HEK293 (cell line): ENCODE measurements at regions not wholly inside any gene's neighbourhood (a gene's known extent, or its start where the extent isn't known, plus 50 kb on each side); places are given as distances from the start of the nearest gene placed in this dataset.

Experiments used
- CTCF ChIA-PET: fragments of 350-600 bp; formaldehyde crosslinking; extraction: SDS; loops from one replicate; lab custom pipeline; 2021; ENCODE audit warnings: antibody characterized with exemption; lab: Yijun Ruan, JAX
- POLR2A ChIA-PET: fragments of 300-600 bp; formaldehyde crosslinking; extraction: SDS; loops from one replicate; lab custom pipeline; 2020; ENCODE audit warnings: antibody characterized with exemption, inconsistent platforms; lab: Yijun Ruan, JAX
- H3K27ac ChIP-seq: fragments of 200-500 bp; sonication (Bioruptor generic); 2 replicates; pipeline ENCODE4 v1.5.1; 2014; ENCODE audit warnings: low read depth, low read length, control low read depth, inconsistent platforms; ENCODE audit errors: extremely low read depth
- H3K36me3 ChIP-seq, 2 experiments: fragments of 200-500 bp in 1 of 2; sonication (Bioruptor generic) in 1 of 2; 1 replicate in 1 of 2; 2 replicates in 1 of 2; pipeline ENCODE4 v1.5.1; 2014 to 2017; ENCODE audit warnings: inconsistent platforms in 2 of 2, low read length in 2 of 2; ENCODE audit not compliant: control insufficient read depth in 2 of 2, insufficient read depth in 1 of 2
- H3K4me1 ChIP-seq: fragments of 200-500 bp; sonication (Bioruptor generic); 2 replicates; pipeline ENCODE4 v1.5.1; 2014; ENCODE audit warnings: mild to moderate bottlenecking, low read length, inconsistent platforms; ENCODE audit not compliant: control insufficient read depth, insufficient read depth
- H3K4me3 ChIP-seq: 2 replicates; pipeline ENCODE4 v1.5.1; 2011; ENCODE audit warnings: low read depth, mild to moderate bottlenecking, control low read depth, low read length, moderate library complexity
- H3K9me3 ChIP-seq: fragments of 200-500 bp; sonication (Bioruptor generic); 2 replicates; pipeline ENCODE4 v1.5.1; 2014; ENCODE audit warnings: low read depth, low read length, inconsistent platforms; ENCODE audit not compliant: control insufficient read depth, insufficient read depth
- MZF1 ChIP-seq: fragments of 450-650 bp; formaldehyde crosslinking; IDR thresholded peaks from 2 replicates; pipeline ENCODE4 v1.5.1; 2017; ENCODE audit warnings: missing biosample characterization, missing genetic modification characterization, borderline replicate concordance
- REPIN1 ChIP-seq: fragments of 450-650 bp; formaldehyde crosslinking; IDR thresholded peaks from 2 replicates; pipeline ENCODE4 v1.5.1; 2017; ENCODE audit warnings: missing biosample characterization, missing genetic modification characterization, low read depth
- ZBTB20 ChIP-seq: fragments of 450-650 bp; formaldehyde crosslinking; IDR thresholded peaks from 2 replicates; pipeline ENCODE4 v1.5.1; 2016; ENCODE audit warnings: missing biosample characterization, missing genetic modification characterization
- ZNF184 ChIP-seq: fragments of 450-650 bp; IDR thresholded peaks from 2 replicates; pipeline ENCODE4 v1.5.1; 2018; ENCODE audit warnings: missing biosample characterization, mild to moderate bottlenecking, missing genetic modification characterization
- ZNF292 ChIP-seq: fragments of 450-650 bp; formaldehyde crosslinking; IDR thresholded peaks from 2 replicates; pipeline ENCODE4 v1.5.1; 2016; ENCODE audit warnings: low read depth, missing biosample characterization, missing genetic modification characterization, borderline replicate concordance
- ZNF311 ChIP-seq: fragments of 450-650 bp; formaldehyde crosslinking; IDR thresholded peaks from 2 replicates; pipeline ENCODE4 v1.5.1; 2017; ENCODE audit warnings: missing biosample characterization, missing genetic modification characterization, borderline replicate concordance
- ZNF391 ChIP-seq: fragments of 450-650 bp; formaldehyde crosslinking; IDR thresholded peaks from 2 replicates; pipeline ENCODE4 v1.5.1; 2016; ENCODE audit warnings: low read depth, missing biosample characterization, missing genetic modification characterization, borderline replicate concordance
- ZNF416 ChIP-seq: fragments of 450-650 bp; formaldehyde crosslinking; IDR thresholded peaks from 2 replicates; pipeline ENCODE4 v1.5.1; 2016; ENCODE audit warnings: missing biosample characterization, missing genetic modification characterization
- ZNF501 ChIP-seq: fragments of 450-650 bp; formaldehyde crosslinking; IDR thresholded peaks from 2 replicates; pipeline ENCODE4 v1.5.1; 2016; ENCODE audit warnings: missing biosample characterization, missing genetic modification characterization
- ZNF529 ChIP-seq: fragments of 450-650 bp; formaldehyde crosslinking; IDR thresholded peaks from 2 replicates; pipeline ENCODE4 v1.5.1; 2017; ENCODE audit warnings: missing genetic modification characterization, missing biosample characterization; ENCODE audit not compliant: insufficient replicate concordance
- ZNF548 ChIP-seq: fragments of 450-650 bp; formaldehyde crosslinking; IDR thresholded peaks from 2 replicates; pipeline ENCODE4 v1.5.1; 2016; ENCODE audit warnings: missing biosample characterization, missing genetic modification characterization
- ZNF571 ChIP-seq: fragments of 450-650 bp; formaldehyde crosslinking; IDR thresholded peaks from 2 replicates; pipeline ENCODE4 v1.5.0; 2017; ENCODE audit warnings: missing biosample characterization, missing genetic modification characterization
- ZNF596 ChIP-seq: fragments of 450-650 bp; IDR thresholded peaks from 2 replicates; pipeline ENCODE4 v1.5.0; 2018; ENCODE audit warnings: missing biosample characterization, mild to moderate bottlenecking, missing genetic modification characterization, moderate library complexity
- ZNF626 ChIP-seq: fragments of 450-650 bp; sonication (Bioruptor Pico); formaldehyde crosslinking; IDR thresholded peaks from 2 replicates; pipeline ENCODE4 v1.5.1; 2018; ENCODE audit warnings: missing biosample characterization, missing genetic modification characterization, inconsistent platforms
- ZNF792 ChIP-seq: fragments of 450-650 bp; formaldehyde crosslinking; IDR thresholded peaks from 2 replicates; pipeline ENCODE4 v1.5.1; 2016; ENCODE audit warnings: missing biosample characterization, missing genetic modification characterization
- ZXDB ChIP-seq: fragments of 450-650 bp; formaldehyde crosslinking; IDR thresholded peaks from 2 replicates; pipeline ENCODE4 v1.5.1; 2016; ENCODE audit warnings: missing biosample characterization, missing genetic modification characterization
- TF ChIP-seq, protein P1 (sequence below): fragments of 450-650 bp; formaldehyde crosslinking; IDR thresholded peaks from 2 replicates; pipeline ENCODE4 v1.5.1; 2016; ENCODE audit warnings: missing biosample characterization, missing genetic modification characterization
- TF ChIP-seq, protein P2 (sequence below): fragments of 450-650 bp; formaldehyde crosslinking; IDR thresholded peaks from 2 replicates; pipeline ENCODE4 v1.5.1; 2016; ENCODE audit warnings: missing biosample characterization, missing genetic modification characterization
- TF ChIP-seq, protein P3 (sequence below): fragments of 450-650 bp; formaldehyde crosslinking; IDR thresholded peaks from 2 replicates; pipeline ENCODE4 v1.5.1; 2016; ENCODE audit warnings: missing biosample characterization, missing genetic modification characterization
- TF ChIP-seq, protein P4 (sequence below): fragments of 450-650 bp; formaldehyde crosslinking; IDR thresholded peaks from 2 replicates; pipeline ENCODE4 v1.5.1; 2016; ENCODE audit warnings: missing biosample characterization, missing genetic modification characterization

DNA sequence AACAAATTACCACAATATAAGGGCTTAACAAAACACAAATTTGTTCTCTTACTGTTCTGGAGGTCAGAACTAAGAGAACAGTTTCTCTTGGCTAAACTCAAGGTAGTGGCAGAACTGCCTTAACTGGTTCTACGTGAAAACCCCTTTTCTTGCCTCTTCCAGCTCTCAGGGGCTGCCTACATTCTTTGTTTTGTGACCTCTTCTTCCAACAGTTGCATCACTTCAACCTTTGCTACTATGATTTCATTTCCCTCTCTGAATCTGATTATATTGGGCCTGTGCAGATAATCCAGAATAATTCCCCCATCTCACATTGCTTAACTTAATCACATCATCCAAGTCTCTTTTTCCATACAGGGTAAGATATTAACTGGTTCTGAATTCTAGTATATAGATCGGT, 624.6 kb downstream of the ZPLD1 start:
- CTCF ChIA-PET: no interaction called here
- H3K4me1 ChIP-seq: no peaks in the 10 kb centered on the region
- TF ChIP-seq, protein P1, sequence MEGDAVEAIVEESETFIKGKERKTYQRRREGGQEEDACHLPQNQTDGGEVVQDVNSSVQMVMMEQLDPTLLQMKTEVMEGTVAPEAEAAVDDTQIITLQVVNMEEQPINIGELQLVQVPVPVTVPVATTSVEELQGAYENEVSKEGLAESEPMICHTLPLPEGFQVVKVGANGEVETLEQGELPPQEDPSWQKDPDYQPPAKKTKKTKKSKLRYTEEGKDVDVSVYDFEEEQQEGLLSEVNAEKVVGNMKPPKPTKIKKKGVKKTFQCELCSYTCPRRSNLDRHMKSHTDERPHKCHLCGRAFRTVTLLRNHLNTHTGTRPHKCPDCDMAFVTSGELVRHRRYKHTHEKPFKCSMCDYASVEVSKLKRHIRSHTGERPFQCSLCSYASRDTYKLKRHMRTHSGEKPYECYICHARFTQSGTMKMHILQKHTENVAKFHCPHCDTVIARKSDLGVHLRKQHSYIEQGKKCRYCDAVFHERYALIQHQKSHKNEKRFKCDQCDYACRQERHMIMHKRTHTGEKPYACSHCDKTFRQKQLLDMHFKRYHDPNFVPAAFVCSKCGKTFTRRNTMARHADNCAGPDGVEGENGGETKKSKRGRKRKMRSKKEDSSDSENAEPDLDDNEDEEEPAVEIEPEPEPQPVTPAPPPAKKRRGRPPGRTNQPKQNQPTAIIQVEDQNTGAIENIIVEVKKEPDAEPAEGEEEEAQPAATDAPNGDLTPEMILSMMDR (tag by site-specific recombination): no peak
- TF ChIP-seq ZNF596 (tag by site-specific recombination): no peak
- TF ChIP-seq, protein P2, sequence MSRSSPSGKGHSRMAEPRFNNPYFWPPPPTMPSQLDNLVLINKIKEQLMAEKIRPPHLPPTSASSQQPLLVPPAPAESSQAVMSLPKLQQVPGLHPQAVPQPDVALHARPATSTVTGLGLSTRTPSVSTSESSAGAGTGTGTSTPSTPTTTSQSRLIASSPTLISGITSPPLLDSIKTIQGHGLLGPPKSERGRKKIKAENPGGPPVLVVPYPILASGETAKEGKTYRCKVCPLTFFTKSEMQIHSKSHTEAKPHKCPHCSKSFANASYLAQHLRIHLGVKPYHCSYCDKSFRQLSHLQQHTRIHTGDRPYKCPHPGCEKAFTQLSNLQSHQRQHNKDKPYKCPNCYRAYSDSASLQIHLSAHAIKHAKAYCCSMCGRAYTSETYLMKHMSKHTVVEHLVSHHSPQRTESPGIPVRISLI: no peak
- no peak for TF ChIP-seq ZNF501 (tag by site-specific recombination)
- no peak for TF ChIP-seq ZBTB20
- no peak for TF ChIP-seq ZNF391 (tag by site-specific recombination)
- TF ChIP-seq, protein P3, sequence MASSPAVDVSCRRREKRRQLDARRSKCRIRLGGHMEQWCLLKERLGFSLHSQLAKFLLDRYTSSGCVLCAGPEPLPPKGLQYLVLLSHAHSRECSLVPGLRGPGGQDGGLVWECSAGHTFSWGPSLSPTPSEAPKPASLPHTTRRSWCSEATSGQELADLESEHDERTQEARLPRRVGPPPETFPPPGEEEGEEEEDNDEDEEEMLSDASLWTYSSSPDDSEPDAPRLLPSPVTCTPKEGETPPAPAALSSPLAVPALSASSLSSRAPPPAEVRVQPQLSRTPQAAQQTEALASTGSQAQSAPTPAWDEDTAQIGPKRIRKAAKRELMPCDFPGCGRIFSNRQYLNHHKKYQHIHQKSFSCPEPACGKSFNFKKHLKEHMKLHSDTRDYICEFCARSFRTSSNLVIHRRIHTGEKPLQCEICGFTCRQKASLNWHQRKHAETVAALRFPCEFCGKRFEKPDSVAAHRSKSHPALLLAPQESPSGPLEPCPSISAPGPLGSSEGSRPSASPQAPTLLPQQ (tag by site-specific recombination): no peak
- no peak for TF ChIP-seq ZNF292 (tag by site-specific recombination)
- POLR2A ChIA-PET: no interaction called here
- no peaks in the 10 kb centered on the region for H3K36me3 ChIP-seq
- H3K27ac ChIP-seq: no peak overlapping the region
- H3K9me3 ChIP-seq: no peaks in the 10 kb centered on the region
- no peak overlapping the region for H3K4me3 ChIP-seq

DNA sequence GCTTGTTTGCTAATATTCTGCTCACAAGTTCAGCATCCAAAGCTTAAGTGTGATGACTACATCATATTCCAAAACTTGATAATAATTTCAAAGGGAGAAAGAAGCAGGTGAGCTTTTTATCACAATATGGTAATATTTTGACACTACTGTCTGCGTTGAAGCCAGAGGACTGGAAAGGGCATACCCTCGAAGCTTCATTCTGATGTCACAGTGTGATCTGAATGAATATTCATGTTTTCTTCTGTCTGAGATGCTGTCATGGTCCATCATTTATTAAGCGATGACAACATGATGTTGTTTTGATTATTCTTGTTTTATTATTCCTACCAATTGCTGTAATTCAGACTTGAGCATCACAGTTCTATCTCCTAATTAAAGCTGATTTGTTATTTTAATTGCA, 625.4 kb downstream of the ZPLD1 start:
- H3K4me1 ChIP-seq: no peaks in the 10 kb centered on the region
- no peaks in the 10 kb centered on the region for H3K36me3 ChIP-seq
- ChIA-PET POLR2A (no interaction called here), CTCF (no interaction called here)
- H3K4me3 ChIP-seq: no peak overlapping the region
- TF ChIP-seq ZNF529 (tag by site-specific recombination): no peak
- no peak for TF ChIP-seq REPIN1 (tag by site-specific recombination)
- TF ChIP-seq MZF1 (tag by site-specific recombination): no peak
- TF ChIP-seq ZNF184 (tag by site-specific recombination): no peak
- TF ChIP-seq ZNF292 (tag by site-specific recombination): no peak
- no peak for TF ChIP-seq ZNF416 (tag by site-specific recombination)
- TF ChIP-seq ZNF626 (tag by site-specific recombination): no peak
- no peak for TF ChIP-seq ZNF311 (tag by site-specific recombination)
- TF ChIP-seq, protein P4, sequence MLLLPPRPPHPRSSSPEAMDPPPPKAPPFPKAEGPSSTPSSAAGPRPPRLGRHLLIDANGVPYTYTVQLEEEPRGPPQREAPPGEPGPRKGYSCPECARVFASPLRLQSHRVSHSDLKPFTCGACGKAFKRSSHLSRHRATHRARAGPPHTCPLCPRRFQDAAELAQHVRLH (tag by site-specific recombination): no peak
- no peak overlapping the region for H3K27ac ChIP-seq
- H3K9me3 ChIP-seq: no peaks in the 10 kb centered on the region

DNA sequence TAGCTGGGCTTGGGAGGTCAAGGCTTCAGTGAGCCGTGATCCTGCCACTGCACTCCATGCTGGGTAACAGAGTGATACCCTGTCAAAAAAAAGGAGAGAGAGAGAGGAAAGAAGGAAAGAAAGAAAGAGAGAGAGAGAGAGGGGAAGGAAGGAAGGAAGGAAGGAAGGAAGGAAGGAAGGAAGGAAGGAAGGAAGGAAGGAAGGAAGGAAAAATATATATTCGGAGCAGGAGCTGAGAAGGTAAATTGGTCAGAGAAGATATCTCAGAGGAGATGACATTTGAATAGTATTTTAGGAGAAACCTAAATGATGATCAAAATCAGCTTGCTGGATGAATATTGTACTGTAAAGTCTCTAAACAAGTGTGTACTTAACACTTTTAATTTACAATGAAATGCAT, 633.1 kb downstream of the ZPLD1 start:
- TF ChIP-seq ZNF548 (tag by site-specific recombination): no peak
- TF ChIP-seq ZNF792 (tag by site-specific recombination): no peak
- no peak for TF ChIP-seq ZXDB
- TF ChIP-seq ZNF571 (tag by site-specific recombination): no peak
- Histone ChIP-seq H3K36me3 (no peaks in the 10 kb centered on the region), H3K4me1 (no peaks in the 10 kb centered on the region), H3K9me3 (no peaks in the 10 kb centered on the region), H3K4me3 (no peak overlapping the region), H3K27ac (no peak overlapping the region)
- CTCF ChIA-PET: no interaction called here
- POLR2A ChIA-PET: no interaction called here
